Esophagus muscularis mucosa (tissue), 3 donors: ENCODE measurements at regions not wholly inside any gene's neighbourhood (a gene's known extent, or its start where the extent isn't known, plus 50 kb on each side); places are given as distances from the start of the nearest gene placed in this dataset.

Experiments
- CTCF ChIP-seq, 3 experiments: fragments of 200-600 bp in 2 of 3; fragments of 450-650 bp in 1 of 3; sonication (generic) in 2 of 3; IDR thresholded peaks; one replicate each; pipeline ENCODE4 v1.5.1; 2017 to 2019; ENCODE audit warnings: antibody characterized with exemption in 3 of 3, mild to moderate bottlenecking in 2 of 3, moderate library complexity in 1 of 3
- POLR2A ChIP-seq: fragments of 450-650 bp; IDR thresholded peaks from one replicate; pipeline ENCODE4 v1.6.1; 2017; ENCODE audit warnings: antibody characterized with exemption, moderate library complexity, mild to moderate bottlenecking, low read depth

- TF ChIP-seq CTCF (IDR thresholded peaks at IDR 0.05) (no peak), POLR2A (no peak)
Observed at GRCh38 chr2:187934236-187934635, 357.4 kb upstream of the GULP1 start.
